IPS DF 4.7 (cell line): ENCODE measurements at regions not wholly inside any gene's neighbourhood (a gene's known extent, or its start where the extent isn't known, plus 50 kb on each side); places are given as distances from the start of the nearest gene placed in this dataset.
"Not testable (repeated sequence)": the region's sequence is repeated elsewhere in the genome, so short reads cannot be mapped to it uniquely, and the experiment has no call there.

Experiments
- DNase-seq: peaks from one replicate; pipeline ENCODE4 v3.0.0-alpha.2; 2013; ENCODE audit warnings: low spot score; ENCODE audit errors: extremely low read depth

DNA sequence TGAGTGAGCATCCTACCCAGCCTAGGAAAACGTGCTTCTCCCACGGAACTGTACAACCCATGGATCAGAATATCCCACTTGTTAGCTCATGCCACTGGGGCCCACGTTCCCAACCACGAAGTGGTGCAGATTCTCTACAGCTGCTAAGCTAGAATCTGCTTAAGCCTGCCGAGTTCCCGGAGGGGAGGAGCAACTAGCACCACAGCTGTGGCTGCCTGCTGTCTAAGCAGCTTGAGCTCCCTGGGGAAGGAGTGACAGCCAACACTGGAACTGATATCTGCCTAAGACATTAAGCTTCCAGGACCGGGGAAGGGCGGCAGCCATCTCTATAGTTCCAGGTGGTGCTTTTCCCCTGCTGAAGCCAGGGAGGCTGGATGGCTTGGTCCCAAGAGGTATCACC is 334.7 kb upstream of the CHRM2 start:
- no peak for DNase-seq

DNA sequence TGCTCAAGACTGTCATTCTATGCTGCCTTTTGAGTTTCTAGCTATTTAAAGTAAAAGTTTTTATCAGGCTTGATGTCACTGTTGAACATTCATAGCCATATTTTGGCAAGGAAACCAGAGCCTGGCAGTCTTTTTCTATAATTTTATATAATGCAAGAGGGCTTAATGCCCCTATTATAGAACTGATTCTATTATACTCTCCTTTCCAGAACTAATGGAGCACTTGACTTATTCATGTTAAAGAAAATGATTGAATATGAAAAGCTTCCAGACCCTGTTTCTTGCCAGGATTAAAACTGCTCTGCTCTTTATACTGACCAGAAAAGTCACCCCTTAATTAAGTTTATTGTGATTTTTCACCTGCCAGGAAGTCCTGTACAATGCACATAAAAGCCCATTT is 337.6 kb upstream of the CHRM2 start:
- DNase-seq: no peak

DNA sequence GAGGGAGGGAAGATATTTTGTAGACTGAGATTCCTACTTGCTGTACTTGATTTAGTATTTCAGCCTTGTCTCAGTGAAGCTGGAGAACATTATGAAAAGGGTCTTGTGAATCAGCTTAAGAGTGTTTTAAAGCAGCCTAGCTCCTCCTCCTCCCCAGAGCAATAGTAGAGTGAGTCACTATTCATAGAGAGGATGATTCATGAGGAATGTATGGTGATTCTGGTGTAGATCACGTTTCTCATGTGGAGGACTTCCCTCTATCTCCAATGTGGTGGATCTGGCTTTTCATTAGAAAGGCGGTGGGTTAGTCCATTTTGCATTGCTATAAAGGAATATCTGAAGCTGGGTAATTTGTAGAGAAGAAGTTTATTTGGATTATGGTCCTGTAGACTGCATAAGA is 340.1 kb upstream of the CHRM2 start:
- no peak for DNase-seq

DNA sequence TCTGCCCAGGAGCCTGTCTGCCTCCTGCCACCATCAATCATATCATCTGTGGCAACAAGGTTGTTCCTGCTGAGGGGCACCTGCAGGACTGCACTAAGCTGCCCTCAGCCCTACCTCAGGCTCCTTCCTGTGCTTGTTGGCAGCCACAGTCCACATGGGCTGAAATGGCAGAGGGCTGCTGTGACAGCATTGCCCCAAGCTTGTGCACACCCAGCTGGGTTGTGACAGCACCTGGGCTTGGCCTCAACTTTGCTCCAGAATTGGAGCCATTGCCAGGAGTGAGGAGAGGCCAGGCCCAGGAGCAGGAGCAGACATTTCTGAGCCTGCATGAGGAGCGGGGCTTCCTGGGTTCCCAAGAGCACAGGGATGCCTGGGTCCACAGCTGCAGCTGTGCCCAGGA is 340.9 kb upstream of the CHRM2 start:
- no peak for DNase-seq

DNA sequence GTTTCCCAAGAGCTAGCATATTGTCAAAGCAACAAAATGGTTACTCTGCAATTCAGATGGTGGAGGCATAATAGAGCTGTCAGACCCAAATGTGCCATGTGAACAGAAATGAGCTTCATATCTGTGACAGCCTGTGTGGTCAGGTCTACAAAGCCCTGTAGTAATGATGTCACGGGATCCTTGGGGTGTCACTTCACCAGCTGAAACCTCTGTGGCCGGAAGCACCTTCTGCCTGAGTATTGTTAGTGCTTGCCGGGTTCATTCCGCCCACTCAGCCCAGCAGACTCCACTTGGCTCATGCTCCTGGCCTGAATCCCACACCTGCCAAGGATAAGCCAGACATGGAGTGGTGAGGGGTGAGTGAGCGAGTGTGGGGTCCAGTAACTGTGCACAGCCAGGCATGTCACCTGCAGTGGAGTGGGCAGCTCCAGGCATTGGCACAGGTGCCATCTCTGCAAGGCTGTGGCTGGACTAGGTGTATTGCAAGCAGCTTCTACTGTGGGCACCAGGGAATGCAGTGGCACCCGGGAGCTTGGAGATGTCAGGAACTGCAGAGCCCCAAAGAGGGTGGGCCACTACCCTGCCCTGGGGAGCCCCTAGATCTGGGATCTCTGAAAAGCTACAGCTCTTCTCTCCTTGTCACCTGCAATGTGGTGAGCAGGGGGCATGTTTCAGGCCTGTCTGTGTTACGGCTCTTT is 341.9 kb upstream of the CHRM2 start:
- no peak for DNase-seq

DNA sequence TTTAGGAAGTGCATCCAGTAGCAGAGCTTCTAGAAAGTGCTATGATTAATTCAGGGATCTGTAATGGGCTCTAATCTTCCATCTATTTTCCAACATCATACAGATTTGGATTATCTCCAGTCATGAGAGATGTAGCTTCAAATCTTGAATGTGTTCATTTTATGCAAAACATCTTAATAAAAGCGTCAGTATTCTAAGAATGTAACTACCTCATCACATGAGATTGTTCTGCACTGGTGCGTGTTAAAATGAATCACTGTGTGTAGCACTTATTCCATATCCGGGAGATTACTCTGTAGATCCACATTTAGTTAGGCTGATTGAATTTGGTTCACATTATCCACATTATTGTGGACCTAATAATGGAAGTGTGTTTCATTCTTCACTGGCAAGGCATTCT is 344.9 kb upstream of the CHRM2 start:
- DNase-seq: no peak

DNA sequence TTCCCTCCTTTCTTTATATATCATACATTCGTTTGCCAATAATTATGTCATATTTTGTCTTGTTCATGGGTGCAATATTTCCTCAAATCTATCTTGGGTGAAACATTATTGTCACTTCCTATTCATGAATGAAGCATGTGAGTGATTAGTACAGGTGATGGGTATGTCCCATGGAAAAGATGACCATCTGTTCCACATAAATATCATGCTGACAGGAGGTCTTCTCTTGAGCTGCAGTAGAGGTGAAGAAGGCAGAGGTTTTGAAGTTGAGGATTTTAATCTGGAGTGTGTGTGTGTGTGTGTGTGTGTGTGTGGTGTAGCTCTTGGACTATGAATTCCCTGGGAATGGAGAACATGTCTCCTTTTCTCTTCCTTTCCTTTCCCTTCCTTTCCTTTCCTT is 350.5 kb upstream of the CHRM2 start:
- DNase-seq: no peak

DNA sequence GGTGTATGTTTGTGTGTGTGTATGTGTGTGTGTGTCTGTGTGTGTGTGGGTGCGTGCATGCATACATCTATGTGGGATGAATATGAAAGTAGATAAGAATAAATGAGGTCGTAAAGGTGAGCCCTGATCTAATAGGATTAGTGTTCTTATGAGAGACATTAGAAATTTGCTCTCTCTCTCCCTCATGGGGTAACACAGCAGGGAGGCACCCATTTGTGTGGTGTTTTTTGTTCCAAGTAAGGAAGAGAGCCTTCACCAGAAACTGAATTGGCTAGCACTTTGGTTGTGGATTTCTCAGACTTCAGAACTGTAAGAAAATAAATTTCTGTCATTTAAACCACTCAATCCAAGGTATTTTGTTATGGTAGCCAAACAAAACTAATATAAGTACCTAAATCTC is 353.7 kb upstream of the CHRM2 start:
- no peak for DNase-seq

DNA sequence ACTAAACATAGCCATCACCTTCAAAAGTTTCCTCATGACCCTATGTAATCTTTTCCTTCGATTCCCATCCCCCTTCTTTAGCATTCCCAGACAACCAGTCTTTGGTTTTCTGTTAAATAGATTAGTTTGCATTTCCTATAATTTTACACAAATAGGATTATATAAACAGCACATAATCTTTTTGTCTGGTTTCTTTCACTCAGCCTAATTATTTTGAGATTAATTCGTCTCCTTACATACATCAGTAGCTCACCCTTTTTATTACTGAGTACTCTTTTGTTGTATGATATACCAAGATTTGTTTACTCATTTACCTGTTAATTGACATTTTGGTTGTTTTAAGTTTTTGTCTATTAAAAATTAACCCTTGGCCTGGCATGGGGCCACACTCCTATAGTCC is 354.7 kb upstream of the CHRM2 start:
- no peak for DNase-seq

DNA sequence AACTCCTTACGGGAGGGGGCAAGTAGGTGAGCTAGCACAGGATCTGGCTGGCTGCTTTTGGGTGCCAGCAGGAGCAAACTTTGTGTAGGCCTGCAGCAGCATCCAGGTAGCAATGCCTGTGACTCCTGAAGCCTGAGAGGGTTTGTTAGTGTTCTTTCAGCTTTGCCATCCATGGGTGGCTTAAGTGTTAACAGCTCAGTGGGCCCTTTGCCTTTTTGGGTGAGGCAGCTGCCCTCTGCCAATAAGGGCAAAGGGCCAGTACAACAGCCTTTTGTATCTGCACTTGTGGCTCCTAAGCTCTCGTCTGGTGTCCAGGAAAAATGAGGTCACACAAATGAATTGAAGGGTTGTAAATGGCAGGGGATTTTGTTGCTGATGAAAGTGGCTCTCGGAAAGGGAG is 359.0 kb upstream of the CHRM2 start:
- DNase-seq: no peak

DNA sequence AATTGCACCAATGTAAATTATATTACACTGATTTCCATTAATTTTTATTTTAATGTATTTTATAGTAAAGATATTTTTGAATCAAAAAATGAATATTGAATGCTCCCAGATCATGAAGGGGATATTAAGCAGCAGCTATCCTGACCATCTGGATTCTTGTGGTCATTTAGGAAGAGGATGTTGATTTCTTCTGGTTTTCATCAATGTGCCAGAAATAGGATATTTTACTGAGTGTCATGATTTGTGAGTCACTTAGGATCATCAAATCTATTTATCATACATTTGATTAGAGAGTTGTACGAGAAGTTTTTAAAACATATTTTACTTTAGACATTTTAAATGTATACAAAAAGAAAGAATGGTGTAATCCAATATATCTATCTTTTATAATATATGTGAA is 366.3 kb upstream of the CHRM2 start:
- DNase-seq: no peak

DNA sequence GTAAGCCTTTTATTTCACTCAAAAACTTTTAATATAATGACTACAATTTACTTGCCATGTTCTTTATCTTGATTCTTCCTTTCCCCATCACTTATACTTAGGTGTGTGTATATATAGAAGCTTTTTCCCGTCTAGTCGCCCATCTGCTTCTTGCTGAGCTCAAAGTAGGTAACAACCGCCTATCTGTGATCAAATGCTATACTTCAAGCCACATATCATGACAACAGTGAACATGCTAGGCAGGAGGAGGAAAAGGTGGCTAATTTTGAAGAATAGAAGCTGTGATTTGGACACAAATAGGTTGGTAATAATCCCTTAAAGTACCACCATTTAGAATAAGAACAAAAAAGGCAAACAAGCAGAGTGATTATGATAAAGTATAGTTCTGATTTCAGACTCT is 367.3 kb upstream of the CHRM2 start:
- no peak for DNase-seq

DNA sequence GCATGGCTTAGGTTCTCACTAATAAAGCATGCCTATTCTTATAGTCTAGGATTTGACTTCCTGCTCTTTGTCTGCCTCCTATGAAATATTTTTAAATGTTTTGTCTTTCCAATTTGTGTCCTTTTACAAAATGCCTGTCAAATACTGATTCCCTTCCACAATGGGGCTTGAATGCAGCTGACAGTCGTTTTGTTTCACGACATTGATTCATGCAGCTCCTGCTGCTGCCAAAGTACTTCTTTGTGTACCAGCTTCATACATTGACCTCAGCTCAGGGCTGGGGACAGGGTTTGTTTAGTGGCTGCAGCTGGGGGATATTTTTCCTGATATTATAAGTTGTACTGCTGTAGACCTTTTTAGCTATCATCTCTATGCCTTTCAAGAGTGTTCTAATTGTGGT is 371.9 kb upstream of the CHRM2 start:
- DNase-seq: no peak

DNA sequence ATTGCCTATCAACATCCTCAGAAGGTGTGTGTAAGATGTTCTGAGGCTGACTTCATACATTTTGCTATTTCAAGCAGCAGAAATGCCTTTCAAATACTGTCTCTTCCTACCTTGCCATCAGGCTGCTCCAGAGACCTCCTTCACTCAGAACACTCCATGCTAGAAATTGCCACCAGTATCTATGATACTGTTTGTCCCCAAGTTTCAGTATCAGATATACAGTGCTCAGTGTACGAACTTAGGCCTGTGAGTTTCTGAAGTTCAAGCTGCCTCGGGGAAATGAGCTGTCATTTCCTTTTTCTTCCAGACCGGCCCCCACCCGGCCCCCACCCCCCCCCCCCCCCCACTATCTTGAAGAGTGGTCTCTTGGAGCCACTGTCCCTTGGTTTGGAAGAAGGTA is 373.4 kb upstream of the CHRM2 start:
- DNase-seq: no peak

DNA sequence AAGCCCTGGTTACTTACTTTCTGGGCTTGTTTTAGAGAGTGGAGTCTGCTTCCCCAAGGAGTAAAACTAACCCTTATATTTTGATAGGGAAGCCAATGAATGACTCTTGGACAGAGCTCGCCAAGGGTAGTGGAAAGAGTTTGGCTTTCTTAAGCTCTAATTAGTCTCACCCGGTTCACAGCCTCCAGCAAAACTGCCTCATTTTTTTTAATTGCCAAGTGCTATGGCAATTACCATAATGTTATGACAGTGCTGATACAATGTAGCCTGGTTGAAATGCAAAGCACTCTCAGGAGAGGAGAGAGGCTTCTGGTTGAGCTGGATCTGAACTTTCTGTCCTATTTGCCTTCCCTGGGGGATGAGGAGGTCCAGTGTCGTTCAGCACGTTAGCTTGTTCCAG is 376.1 kb upstream of the CHRM2 start:
- DNase-seq: no peak

DNA sequence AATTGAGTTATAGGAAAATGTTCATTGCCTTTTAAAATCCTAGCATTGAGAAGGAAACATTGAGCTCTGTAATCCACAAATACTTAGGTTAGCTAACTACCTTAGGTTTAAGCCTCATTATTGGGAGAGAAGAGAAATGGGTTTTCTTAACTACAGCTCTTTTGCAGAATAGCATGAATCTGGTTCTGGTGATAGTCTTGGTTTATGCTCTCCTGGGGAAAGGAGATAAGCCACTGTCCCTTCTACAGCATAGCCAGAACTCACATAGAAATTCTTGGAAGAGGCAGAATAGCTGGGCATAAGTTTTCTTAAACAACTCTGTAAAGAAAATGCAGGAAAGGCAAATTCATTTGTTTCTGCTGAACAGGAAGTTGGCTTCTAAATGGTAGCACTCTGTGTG is 378.6 kb upstream of the CHRM2 start:
- no peak for DNase-seq

DNA sequence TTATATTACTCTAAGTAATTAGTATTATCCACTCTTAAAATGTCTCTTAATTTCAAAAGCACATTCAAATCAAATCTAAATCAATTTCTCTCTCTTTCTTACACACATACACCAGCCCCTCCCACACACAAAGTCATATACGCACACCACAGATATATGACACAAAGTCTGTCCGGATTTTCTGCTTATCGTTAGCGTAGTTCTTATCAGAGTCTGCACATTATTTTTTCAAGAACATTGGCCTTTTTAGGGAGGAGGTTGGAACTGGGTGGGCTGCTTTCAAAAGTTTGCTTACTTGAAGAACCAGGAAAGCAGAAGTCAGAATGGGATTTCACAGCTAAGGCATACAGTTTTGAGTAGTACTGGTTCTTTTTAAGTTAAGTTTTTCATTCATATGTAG is 387.6 kb upstream of the CHRM2 start:
- DNase-seq: no peak

DNA sequence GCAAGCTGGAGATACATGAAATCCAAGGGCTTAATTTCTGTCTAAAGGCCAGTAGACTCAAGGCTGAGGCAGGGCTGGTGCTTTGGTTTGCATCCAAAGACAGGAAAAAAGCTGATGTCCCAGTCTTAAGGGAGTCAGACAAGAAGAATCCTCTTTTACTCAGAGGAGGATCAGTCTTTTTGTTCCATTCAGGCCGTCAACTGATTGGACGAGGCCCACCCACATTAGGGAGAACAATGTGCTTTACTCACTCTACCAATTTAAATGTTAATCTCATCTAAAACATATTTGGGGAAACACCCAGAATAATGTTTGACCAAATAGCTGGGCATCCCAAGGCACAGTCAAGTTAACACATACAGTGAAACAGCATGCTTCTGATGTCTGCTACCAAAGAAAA is 388.5 kb upstream of the CHRM2 start:
- no peak for DNase-seq

DNA sequence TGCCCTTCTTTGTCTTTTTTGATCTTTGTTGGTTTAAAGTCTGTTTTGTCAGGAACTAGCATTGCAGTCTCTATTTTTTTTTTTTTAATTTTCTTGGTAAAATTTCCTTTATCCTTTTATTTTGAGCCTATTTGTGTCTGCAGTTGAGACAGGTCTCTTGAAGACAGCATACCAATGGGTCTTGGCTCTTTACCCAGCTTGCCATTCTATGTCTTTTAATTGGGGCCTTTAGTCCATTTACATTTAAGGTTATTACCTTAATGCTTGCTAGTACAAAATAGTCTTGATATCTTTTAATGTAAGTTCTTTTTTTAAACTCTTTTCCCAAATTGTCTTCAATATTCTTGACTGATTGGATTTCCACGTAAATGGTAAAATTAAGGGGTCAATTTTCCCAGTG is 398.3 kb upstream of the CHRM2 start:
- DNase-seq: no peak

DNA sequence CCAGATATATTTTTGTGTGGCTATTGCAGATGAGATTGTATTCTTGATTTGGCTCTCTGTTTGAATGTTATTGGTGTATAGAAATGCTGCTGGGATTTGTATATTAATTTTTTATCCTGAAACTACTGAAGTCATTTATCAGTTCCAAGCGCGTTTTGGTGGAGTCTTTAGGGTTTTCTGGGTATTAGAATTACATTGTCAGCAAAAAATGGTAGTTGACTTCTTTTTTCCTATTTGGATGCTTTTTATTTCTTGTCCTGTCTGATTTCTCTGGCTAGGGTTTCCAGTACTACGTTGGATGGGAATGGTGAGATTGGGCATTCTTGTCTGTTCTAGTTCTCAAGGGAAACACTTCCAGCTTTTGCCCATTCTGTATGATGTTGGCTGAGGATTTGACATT is 415.5 kb upstream of the CHRM2 start:
- no peak for DNase-seq

DNA sequence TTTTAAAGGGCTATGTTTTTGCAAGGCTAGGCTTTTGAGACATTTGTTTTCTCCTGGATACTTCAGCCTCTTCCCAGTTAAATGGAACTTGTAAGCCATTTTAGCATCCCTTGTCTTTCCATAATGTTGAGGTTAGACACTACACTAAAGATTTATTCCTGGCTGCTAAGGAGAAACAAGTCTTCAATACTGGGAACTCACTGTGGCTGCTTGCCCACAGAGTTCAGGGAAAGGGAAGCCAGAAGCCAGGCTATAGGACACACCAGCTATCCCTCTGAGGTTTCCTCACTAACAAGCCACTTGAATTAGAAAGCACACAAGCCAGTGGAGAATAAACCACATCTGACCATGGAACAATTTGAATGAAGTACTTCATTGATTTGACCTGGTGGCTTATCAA is 421.7 kb upstream of the CHRM2 start:
- DNase-seq: no peak

DNA sequence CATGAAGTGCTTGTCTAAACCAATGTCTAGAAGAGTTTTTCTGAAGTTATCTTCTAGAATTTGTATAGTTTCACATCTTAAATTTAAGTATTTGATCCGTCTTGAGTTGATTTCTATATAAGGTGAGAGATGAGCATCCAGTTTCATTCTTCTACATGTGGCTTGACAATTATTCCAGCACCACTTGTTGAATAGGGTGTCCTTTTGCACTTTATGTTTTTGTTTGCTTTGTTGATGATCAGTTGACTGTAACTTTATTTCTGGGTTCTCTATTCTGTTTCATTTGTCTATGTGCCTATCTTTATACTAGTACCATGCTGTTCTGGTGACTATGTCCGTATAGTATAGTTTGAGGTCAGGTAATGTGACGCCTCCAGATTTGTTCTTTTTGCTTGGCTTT is 426.6 kb upstream of the CHRM2 start:
- DNase-seq: no peak

DNA sequence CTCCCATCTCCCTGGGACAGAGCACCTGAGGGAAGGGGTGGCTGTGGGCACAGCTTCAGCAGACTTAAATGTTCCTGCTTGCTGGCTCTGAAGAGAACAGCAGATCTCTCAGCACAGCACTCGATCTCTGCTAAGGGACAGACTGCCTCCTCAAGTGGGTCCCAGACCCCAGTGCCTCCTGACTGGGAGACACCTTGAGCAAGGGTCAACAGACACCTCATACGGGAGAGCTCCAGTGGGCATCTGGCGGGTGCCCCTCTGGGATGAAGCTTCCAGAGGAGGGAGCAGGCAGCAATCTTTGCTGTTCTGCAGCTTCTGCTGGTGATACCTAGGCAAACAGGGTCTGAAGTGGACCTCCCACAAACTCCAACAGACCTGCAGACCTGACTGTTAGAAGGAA is 436.7 kb upstream of the CHRM2 start:
- DNase-seq: not testable (repeated sequence)

DNA sequence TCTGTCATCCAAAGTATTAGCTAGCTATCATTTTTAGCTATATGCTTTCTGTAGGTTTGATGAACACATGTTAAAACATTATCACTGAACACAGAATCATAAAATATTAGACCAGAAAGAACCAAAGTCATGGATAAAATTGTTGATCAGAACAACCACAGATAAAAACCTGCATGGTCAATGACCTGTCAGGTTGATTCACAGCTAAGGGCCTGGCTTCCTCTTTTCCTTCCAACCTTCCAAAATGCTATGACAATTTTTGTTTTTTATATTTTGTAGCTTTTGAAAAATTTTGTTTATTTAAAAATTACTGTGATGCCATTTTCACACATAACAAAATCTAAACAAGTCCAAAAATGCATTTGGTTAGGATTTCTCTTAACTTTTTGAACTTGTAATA is 444.4 kb upstream of the CHRM2 start:
- DNase-seq: no peak
